ENCODE measurements at regions not wholly inside any gene's neighbourhood (a gene's known extent, or its start where the extent isn't known, plus 50 kb on each side); places are given as distances from the start of the nearest gene placed in this dataset.

DNA sequence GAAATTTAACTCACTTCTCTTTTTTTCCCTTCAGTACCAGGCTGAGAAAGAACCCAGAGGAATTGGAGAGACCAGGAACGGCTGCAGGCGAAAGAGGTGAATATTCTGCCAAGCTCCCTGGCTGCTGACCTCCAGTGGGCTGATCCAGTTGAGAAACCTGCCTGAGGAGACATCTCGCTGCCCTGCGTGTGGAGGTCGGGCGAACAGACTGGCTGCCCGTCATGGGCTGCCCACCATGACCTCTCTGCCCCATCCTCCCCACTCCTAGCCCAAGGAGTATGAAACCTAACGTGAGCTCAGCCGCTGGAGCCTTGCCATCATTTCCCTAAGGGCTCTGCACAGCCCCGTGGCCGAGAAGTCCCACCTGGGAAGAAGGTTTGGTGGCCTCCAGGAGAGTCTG lies 148.8 kb upstream of the SALL3 start:
- TF ChIP-seq, protein P1, sequence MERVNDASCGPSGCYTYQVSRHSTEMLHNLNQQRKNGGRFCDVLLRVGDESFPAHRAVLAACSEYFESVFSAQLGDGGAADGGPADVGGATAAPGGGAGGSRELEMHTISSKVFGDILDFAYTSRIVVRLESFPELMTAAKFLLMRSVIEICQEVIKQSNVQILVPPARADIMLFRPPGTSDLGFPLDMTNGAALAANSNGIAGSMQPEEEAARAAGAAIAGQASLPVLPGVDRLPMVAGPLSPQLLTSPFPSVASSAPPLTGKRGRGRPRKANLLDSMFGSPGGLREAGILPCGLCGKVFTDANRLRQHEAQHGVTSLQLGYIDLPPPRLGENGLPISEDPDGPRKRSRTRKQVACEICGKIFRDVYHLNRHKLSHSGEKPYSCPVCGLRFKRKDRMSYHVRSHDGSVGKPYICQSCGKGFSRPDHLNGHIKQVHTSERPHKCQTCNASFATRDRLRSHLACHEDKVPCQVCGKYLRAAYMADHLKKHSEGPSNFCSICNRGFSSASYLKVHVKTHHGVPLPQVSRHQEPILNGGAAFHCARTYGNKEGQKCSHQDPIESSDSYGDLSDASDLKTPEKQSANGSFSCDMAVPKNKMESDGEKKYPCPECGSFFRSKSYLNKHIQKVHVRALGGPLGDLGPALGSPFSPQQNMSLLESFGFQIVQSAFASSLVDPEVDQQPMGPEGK (CRISPR knock-in tag; IDR thresholded peaks at IDR 0.05; ENCODE audit: borderline replicate concordance) = no peak
- TF ChIP-seq TCF4 (CRISPR knock-in tag; IDR thresholded peaks at IDR 0.05; ENCODE audit: borderline replicate concordance) = no peak
- TF ChIP-seq, protein P2, sequence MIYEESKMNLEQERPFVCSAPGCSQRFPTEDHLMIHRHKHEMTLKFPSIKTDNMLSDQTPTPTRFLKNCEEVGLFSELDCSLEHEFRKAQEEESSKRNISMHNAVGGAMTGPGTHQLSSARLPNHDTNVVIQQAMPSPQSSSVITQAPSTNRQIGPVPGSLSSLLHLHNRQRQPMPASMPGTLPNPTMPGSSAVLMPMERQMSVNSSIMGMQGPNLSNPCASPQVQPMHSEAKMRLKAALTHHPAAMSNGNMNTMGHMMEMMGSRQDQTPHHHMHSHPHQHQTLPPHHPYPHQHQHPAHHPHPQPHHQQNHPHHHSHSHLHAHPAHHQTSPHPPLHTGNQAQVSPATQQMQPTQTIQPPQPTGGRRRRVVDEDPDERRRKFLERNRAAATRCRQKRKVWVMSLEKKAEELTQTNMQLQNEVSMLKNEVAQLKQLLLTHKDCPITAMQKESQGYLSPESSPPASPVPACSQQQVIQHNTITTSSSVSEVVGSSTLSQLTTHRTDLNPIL (CRISPR knock-in tag; IDR thresholded peaks at IDR 0.05; ENCODE audit: low read depth) = no peak
- TF ChIP-seq SNAI2 (CRISPR knock-in tag; IDR thresholded peaks at IDR 0.05) = no peak
- TF ChIP-seq, protein P3, sequence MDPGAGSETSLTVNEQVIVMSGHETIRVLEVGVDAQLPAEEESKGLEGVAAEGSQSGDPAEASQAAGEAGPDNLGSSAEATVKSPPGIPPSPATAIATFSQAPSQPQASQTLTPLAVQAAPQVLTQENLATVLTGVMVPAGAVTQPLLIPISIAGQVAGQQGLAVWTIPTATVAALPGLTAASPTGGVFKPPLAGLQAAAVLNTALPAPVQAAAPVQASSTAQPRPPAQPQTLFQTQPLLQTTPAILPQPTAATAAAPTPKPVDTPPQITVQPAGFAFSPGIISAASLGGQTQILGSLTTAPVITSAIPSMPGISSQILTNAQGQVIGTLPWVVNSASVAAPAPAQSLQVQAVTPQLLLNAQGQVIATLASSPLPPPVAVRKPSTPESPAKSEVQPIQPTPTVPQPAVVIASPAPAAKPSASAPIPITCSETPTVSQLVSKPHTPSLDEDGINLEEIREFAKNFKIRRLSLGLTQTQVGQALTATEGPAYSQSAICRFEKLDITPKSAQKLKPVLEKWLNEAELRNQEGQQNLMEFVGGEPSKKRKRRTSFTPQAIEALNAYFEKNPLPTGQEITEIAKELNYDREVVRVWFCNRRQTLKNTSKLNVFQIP (CRISPR knock-in tag; IDR thresholded peaks at IDR 0.05; ENCODE audit: borderline replicate concordance, low read depth) = no peak
- TF ChIP-seq, protein P4, sequence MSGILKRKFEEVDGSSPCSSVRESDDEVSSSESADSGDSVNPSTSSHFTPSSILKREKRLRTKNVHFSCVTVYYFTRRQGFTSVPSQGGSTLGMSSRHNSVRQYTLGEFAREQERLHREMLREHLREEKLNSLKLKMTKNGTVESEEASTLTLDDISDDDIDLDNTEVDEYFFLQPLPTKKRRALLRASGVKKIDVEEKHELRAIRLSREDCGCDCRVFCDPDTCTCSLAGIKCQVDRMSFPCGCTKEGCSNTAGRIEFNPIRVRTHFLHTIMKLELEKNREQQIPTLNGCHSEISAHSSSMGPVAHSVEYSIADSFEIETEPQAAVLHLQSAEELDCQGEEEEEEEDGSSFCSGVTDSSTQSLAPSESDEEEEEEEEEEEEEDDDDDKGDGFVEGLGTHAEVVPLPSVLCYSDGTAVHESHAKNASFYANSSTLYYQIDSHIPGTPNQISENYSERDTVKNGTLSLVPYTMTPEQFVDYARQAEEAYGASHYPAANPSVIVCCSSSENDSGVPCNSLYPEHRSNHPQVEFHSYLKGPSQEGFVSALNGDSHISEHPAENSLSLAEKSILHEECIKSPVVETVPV (CRISPR knock-in tag; IDR thresholded peaks at IDR 0.05) = no peak
- TF ChIP-seq ZNF70 (CRISPR knock-in tag; IDR thresholded peaks at IDR 0.05) = no peak
